Prostate gland (tissue), 2 donors: ENCODE measurements at regions not wholly inside any gene's neighbourhood (a gene's known extent, or its start where the extent isn't known, plus 50 kb on each side); places are given as distances from the start of the nearest gene placed in this dataset.

ENCODE experiments used
- DNase-seq: peaks from one replicate; pipeline ENCODE4 v3.0.0-alpha.2; 2019; ENCODE audit warnings: low spot score
- H3K27ac ChIP-seq, 2 donors: fragments of 200-600 bp; sonication (generic); 2 replicates each; pipeline ENCODE4 v1.5.1; 2017 to 2019
- H3K27me3 ChIP-seq: fragments of 200-600 bp; sonication (generic); replicated peaks from 2 replicates; pipeline ENCODE4 v1.5.1; 2019; ENCODE audit not compliant: insufficient read depth
- H3K36me3 ChIP-seq, 2 donors: fragments of 200-600 bp; sonication (generic); 1 replicate in 1 of 2; 2 replicates in 1 of 2; pipeline versions ENCODE4 v1.5.1 to v1.8.1; 2017 to 2019
- H3K4me1 ChIP-seq: fragments of 200-600 bp; sonication (generic); replicated peaks from 2 replicates; pipeline ENCODE4 v1.5.1; 2019
- H3K4me3 ChIP-seq, 2 donors: fragments of 200-600 bp; sonication (generic); 2 replicates each; pipeline ENCODE4 v1.5.1; 2017 to 2019
- H3K9me3 ChIP-seq: fragments of 200-600 bp; sonication (generic); 2 replicates; pipeline ENCODE4 v1.5.1; 2017
- CTCF ChIP-seq, 4 experiments: fragments of 200-600 bp in 2 of 4; fragments of 450-650 bp in 2 of 4; sonication (generic) in 2 of 4; IDR thresholded peaks; 1 replicate in 3 of 4; 2 replicates in 1 of 4; pipeline ENCODE4 v1.5.1; 2016 to 2019; ENCODE audit warnings: antibody characterized with exemption in 4 of 4, mild to moderate bottlenecking in 2 of 4, moderate library complexity in 2 of 4
- POLR2A ChIP-seq: fragments of 450-650 bp; IDR thresholded peaks from one replicate; pipeline ENCODE4 v1.6.1; 2016; ENCODE audit warnings: antibody characterized with exemption, mild to moderate bottlenecking
- POLR2AphosphoS5 ChIP-seq: sonication (generic); formaldehyde crosslinking; IDR thresholded peaks from one replicate; pipeline ENCODE4 v1.6.1; 2017; ENCODE audit warnings: antibody characterized with exemption
- WGBS: methylation state at CpG from one replicate; pipeline ENCODE4 v1.1.5; 2018; 5-methylcytosine and 5-hydroxymethylcytosine counted together
- intact Hi-C: fragments of 100-400 bp; cut with DNase I; formaldehyde crosslinking; loops from one replicate; pipeline ENCODE4 v1.14.2; 2022

- Histone ChIP-seq H3K4me3 (no peak overlapping the region), H3K27me3 (no peaks in the 10 kb centered on the region), H3K27ac (no peak overlapping the region), H3K4me1 (no peaks in the 10 kb centered on the region), H3K36me3 (no peaks in the 10 kb centered on the region), H3K9me3 (no peaks in the 10 kb centered on the region)
- no peak for TF ChIP-seq CTCF (IDR thresholded peaks at IDR 0.05)
- no peak for TF ChIP-seq POLR2A
- no peak for TF ChIP-seq POLR2AphosphoS5
- DNase-seq, result no peak
- intact Hi-C loops, result no loop called here
Measured at GRCh38 chr13:84466461-84466860, 584.2 kb upstream of the SLITRK1 start.

GRCh38 chr13:84460989-84461388, 578.7 kb upstream of the SLITRK1 start:
- no peaks in the 10 kb centered on the region for H3K4me1 ChIP-seq
- TF ChIP-seq POLR2A (no peak), POLR2AphosphoS5 (no peak), CTCF (IDR thresholded peaks at IDR 0.05) (no peak)
- intact Hi-C loops, result no loop called here

GRCh38 chr13:84455143-84455905, 573.0 kb upstream of the SLITRK1 start:
- H3K27ac ChIP-seq, result no peak overlapping the region
- H3K4me3 ChIP-seq, result no peak overlapping the region
- WGBS, result 89% methylated on average over 7 of the region's 7 CpGs
- intact Hi-C loops, result no loop called here
- H3K4me1 ChIP-seq, result no peaks in the 10 kb centered on the region
- no peak for TF ChIP-seq CTCF (IDR thresholded peaks at IDR 0.05)
- no peak for TF ChIP-seq POLR2AphosphoS5
- TF ChIP-seq POLR2A, result no peak
- no peaks in the 10 kb centered on the region for H3K9me3 ChIP-seq
- H3K27me3 ChIP-seq, result no peaks in the 10 kb centered on the region
- H3K36me3 ChIP-seq, result no peaks in the 10 kb centered on the region
- no peak for DNase-seq

More at GRCh38 chr13:84460989-84461388, 578.7 kb upstream of the SLITRK1 start:
- Histone ChIP-seq H3K27ac (no peak overlapping the region), H3K36me3 (no peaks in the 10 kb centered on the region), H3K4me3 (no peak overlapping the region), H3K9me3 (no peaks in the 10 kb centered on the region), H3K27me3 (no peaks in the 10 kb centered on the region)
- DNase-seq, result no peak

- Histone ChIP-seq H3K27me3 (no peaks in the 10 kb centered on the region), H3K36me3 (no peaks in the 10 kb centered on the region), H3K4me3 (no peak overlapping the region), H3K4me1 (no peaks in the 10 kb centered on the region), H3K27ac (no peak overlapping the region), H3K9me3 (no peaks in the 10 kb centered on the region)
- WGBS, result 72% methylated on average over 4 of the region's 4 CpGs
- intact Hi-C loops, result no loop called here
- TF ChIP-seq CTCF (IDR thresholded peaks at IDR 0.05) (no peak), POLR2AphosphoS5 (no peak), POLR2A (no peak)
- DNase-seq, result no peak
Measured at GRCh38 chr13:84447640-84447978, 565.3 kb upstream of the SLITRK1 start.

- no peaks in the 10 kb centered on the region for H3K9me3 ChIP-seq
- no peak overlapping the region for H3K4me3 ChIP-seq
- H3K36me3 ChIP-seq, result no peaks in the 10 kb centered on the region
- TF ChIP-seq POLR2A (no peak), POLR2AphosphoS5 (no peak), CTCF (IDR thresholded peaks at IDR 0.05) (no peak)
- no peaks in the 10 kb centered on the region for H3K27me3 ChIP-seq
- DNase-seq, result no peak
- intact Hi-C loops, result no loop called here
- H3K4me1 ChIP-seq, result no peaks in the 10 kb centered on the region
- WGBS, result 87% methylated on average over 9 of the region's 9 CpGs
- H3K27ac ChIP-seq, result no peak overlapping the region
Measured at GRCh38 chr13:84446972-84447639, 564.8 kb upstream of the SLITRK1 start.
